AG04450 (cell line): ENCODE measurements at regions not wholly inside any gene's neighbourhood (a gene's known extent, or its start where the extent isn't known, plus 50 kb on each side); places are given as distances from the start of the nearest gene placed in this dataset.

Experiments
- CTCF ChIA-PET: fragments of 300-600, 350-600 bp; formaldehyde crosslinking; extraction: SDS; loops from one replicate; lab custom pipeline; 2022; ENCODE audit warnings: antibody characterized with exemption, inconsistent platforms; lab: Charles Lee
- POLR2A ChIA-PET: fragments of 350-600 bp; formaldehyde crosslinking; extraction: SDS; loops from one replicate; lab custom pipeline; 2021; ENCODE audit warnings: antibody characterized with exemption, inconsistent platforms; lab: Yijun Ruan, JAX
- DNase-seq: peaks from one replicate; pipeline ENCODE4 v3.0.0-alpha.2; 2011; ENCODE audit warnings: low read depth, low spot score
- H3K27ac ChIP-seq: one replicate; pipeline ENCODE4 v1.5.1; 2012; ENCODE audit warnings: low read depth, low read length, control low read depth
- H3K27me3 ChIP-seq: one replicate; pipeline ENCODE4 v1.6.0; 2012; ENCODE audit warnings: low read length; ENCODE audit not compliant: control insufficient read depth, insufficient read depth
- H3K4me3 ChIP-seq: 2 replicates; pipeline ENCODE4 v1.5.1; 2011; ENCODE audit warnings: mild to moderate bottlenecking, low read depth, low read length, control low read depth
- H3K9me3 ChIP-seq: 2 replicates; pipeline ENCODE4 v1.5.1; 2012; ENCODE audit warnings: low read length; ENCODE audit not compliant: control insufficient read depth, insufficient read depth
- TF ChIP-seq, protein P1 (sequence below): IDR thresholded peaks from 2 replicates; pipeline ENCODE4 v1.5.1; 2011; ENCODE audit warnings: low read depth, low read length, control low read depth, inconsistent platforms

DNA sequence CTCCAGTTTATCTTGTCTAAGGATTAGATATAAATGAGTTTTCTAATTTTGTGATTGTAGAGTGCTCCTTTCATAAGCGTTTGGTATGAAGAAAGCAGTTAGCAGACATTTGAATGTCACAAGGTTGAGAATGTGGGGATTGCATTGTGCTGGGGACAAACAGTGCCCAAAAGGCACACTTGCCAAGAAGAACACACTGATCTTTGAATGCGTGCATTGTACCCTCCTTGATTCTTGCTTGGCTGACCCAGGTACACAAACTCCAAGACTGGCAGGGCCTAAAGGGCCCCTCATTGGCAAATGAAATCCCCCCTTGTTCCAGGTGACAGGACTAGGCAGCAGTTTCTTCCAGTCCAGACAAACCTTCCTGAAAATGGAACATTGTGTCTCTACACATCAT lies 96.9 kb upstream of the LIFR start:
- TF ChIP-seq, protein P1, sequence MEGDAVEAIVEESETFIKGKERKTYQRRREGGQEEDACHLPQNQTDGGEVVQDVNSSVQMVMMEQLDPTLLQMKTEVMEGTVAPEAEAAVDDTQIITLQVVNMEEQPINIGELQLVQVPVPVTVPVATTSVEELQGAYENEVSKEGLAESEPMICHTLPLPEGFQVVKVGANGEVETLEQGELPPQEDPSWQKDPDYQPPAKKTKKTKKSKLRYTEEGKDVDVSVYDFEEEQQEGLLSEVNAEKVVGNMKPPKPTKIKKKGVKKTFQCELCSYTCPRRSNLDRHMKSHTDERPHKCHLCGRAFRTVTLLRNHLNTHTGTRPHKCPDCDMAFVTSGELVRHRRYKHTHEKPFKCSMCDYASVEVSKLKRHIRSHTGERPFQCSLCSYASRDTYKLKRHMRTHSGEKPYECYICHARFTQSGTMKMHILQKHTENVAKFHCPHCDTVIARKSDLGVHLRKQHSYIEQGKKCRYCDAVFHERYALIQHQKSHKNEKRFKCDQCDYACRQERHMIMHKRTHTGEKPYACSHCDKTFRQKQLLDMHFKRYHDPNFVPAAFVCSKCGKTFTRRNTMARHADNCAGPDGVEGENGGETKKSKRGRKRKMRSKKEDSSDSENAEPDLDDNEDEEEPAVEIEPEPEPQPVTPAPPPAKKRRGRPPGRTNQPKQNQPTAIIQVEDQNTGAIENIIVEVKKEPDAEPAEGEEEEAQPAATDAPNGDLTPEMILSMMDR: no peak
- POLR2A ChIA-PET: no interaction called here
- peaks cover 15% of the 10 kb centered on the region for H3K27me3 ChIP-seq

DNA sequence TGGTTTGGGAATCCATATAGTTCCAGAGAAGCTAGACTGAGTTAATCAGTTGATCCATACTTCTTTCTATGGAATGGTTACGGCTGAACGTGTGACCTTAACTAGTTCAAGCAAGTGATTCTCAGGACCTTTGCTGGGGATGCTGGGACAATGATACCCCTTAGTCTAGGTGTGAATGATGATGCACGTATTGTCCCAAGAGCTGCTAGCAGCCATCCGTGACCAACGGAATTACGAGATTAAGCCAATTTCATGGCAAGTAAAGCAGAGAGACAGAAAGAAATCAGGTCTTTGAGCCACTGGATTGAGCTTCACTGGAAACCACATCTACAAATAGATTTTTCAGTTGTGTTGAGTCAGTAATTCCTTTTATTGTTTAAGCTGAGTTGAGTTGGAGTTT lies 99.2 kb upstream of the LIFR start:
- TF ChIP-seq, protein P1: no peak
- CTCF ChIA-PET: interaction anchor here (0.6 kb wide), 1 partner anchor 425 kb away, joined by 3 read pairs; no protein-coding TSS in a partner anchor
- POLR2A ChIA-PET: no interaction called here
- H3K9me3 ChIP-seq: no peaks in the 10 kb centered on the region
- H3K27me3 ChIP-seq: peaks cover 19% of the 10 kb centered on the region
- no peak overlapping the region for H3K4me3 ChIP-seq
- DNase-seq: no peak
- H3K27ac ChIP-seq: no peak overlapping the region

More for the DNA sequence above, 96.9 kb upstream of the LIFR start:
- no peak for DNase-seq
- no peaks in the 10 kb centered on the region for H3K9me3 ChIP-seq
- no peak overlapping the region for H3K27ac ChIP-seq
- CTCF ChIA-PET: no interaction called here
- no peak overlapping the region for H3K4me3 ChIP-seq

GRCh38 chr5:38656568-38656967 lies 100.1 kb upstream of the LIFR start:
- CTCF ChIA-PET: interaction anchor here (0.9 kb wide), 1 partner anchor 154 kb away, joined by 4 read pairs; no protein-coding TSS in a partner anchor
- H3K27me3 ChIP-seq: peaks cover 23% of the 10 kb centered on the region
- no peak overlapping the region for H3K27ac ChIP-seq
- H3K4me3 ChIP-seq: no peak overlapping the region
- DNase-seq: no peak
- no peaks in the 10 kb centered on the region for H3K9me3 ChIP-seq
- POLR2A ChIA-PET: no interaction called here
- TF ChIP-seq, protein P1: no peak

- H3K27me3 ChIP-seq: peaks cover 23% of the 10 kb centered on the region
- H3K9me3 ChIP-seq: no peaks in the 10 kb centered on the region
- DNase-seq: no peak
- ChIA-PET POLR2A (no interaction called here), CTCF (interaction anchor here (0.9 kb wide), 1 partner anchor 153 kb away, joined by 4 read pairs; no protein-coding TSS in a partner anchor)
- H3K4me3 ChIP-seq: no peak overlapping the region
- no peak overlapping the region for H3K27ac ChIP-seq
- TF ChIP-seq, protein P1: no peak
Measured at GRCh38 chr5:38657020-38657419, 100.6 kb upstream of the LIFR start.

- no peak overlapping the region for H3K4me3 ChIP-seq
- peaks cover 23% of the 10 kb centered on the region for H3K27me3 ChIP-seq
- ChIA-PET POLR2A (no interaction called here), CTCF (no interaction called here)
- no peak for DNase-seq
- TF ChIP-seq, protein P1: no peak
- H3K27ac ChIP-seq: no peak overlapping the region
- no peaks in the 10 kb centered on the region for H3K9me3 ChIP-seq
Measured at GRCh38 chr5:38660194-38660668, 103.8 kb upstream of the LIFR start.
